ENCODE measurements at regions not wholly inside any gene's neighbourhood (a gene's known extent, or its start where the extent isn't known, plus 50 kb on each side); places are given as distances from the start of the nearest gene placed in this dataset.
A peak's percentile ranks its signal among the peaks of the same experiment; 100 is the strongest.

- DNase-seq (ENCODE audit: low spot score), result no peak
Observed at GRCh38 chr1:98049370-98050135, 128.7 kb upstream of the DPYD start.

GRCh38 chr1:98048751-98049325 is 128.0 kb upstream of the DPYD start:
- Histone ChIP-seq H3K27ac (ENCODE audit: poor library complexity, severe bottlenecking) (no peak overlapping the region), H3K4me3 (ENCODE audit: severe bottlenecking) (no peak overlapping the region), H3K4me1 (ENCODE audit: insufficient read depth, poor library complexity, severe bottlenecking) (peaks cover 5% of the 10 kb centered on the region), H3K9me3 (ENCODE audit: severe bottlenecking) (no peaks in the 10 kb centered on the region), H3K27me3 (ENCODE audit: insufficient read depth, poor library complexity, severe bottlenecking) (peaks cover 23% of the 10 kb centered on the region), H3K36me3 (ENCODE audit: low read depth) (no peaks in the 10 kb centered on the region)
- TF ChIP-seq CTCF (IDR thresholded peaks at IDR 0.05; ENCODE audit: poor library complexity, severe bottlenecking), result no peak
- DNase-seq (ENCODE audit: low spot score) (no peak), ATAC-seq (ENCODE audit: low read depth) (no peak)

More at GRCh38 chr1:98049370-98050135, 128.7 kb upstream of the DPYD start:
- Histone ChIP-seq H3K4me1 (ENCODE audit: insufficient read depth, poor library complexity, severe bottlenecking) (peaks cover 5% of the 10 kb centered on the region), H3K27ac (ENCODE audit: poor library complexity, severe bottlenecking) (no peak overlapping the region), H3K36me3 (ENCODE audit: low read depth) (no peaks in the 10 kb centered on the region), H3K9me3 (ENCODE audit: severe bottlenecking) (no peaks in the 10 kb centered on the region), H3K27me3 (ENCODE audit: insufficient read depth, poor library complexity, severe bottlenecking) (peaks cover 23% of the 10 kb centered on the region), H3K4me3 (ENCODE audit: severe bottlenecking) (no peak overlapping the region)
- TF ChIP-seq CTCF (IDR thresholded peaks at IDR 0.05; ENCODE audit: poor library complexity, severe bottlenecking), result no peak
- ATAC-seq (ENCODE audit: low read depth), result no peak

- H3K9me3 ChIP-seq (ENCODE audit: severe bottlenecking), result no peaks in the 10 kb centered on the region
- H3K4me1 ChIP-seq (ENCODE audit: insufficient read depth, poor library complexity, severe bottlenecking), result peaks cover 5% of the 10 kb centered on the region
- no peak overlapping the region for H3K27ac ChIP-seq (ENCODE audit: poor library complexity, severe bottlenecking)
- no peak overlapping the region for H3K4me3 ChIP-seq (ENCODE audit: severe bottlenecking)
- ATAC-seq (ENCODE audit: low read depth), result peak; percentile 79
- peak; percentile 70 for DNase-seq (ENCODE audit: low spot score)
- H3K27me3 ChIP-seq (ENCODE audit: insufficient read depth, poor library complexity, severe bottlenecking), result peaks cover 23% of the 10 kb centered on the region
- H3K36me3 ChIP-seq (ENCODE audit: low read depth), result no peaks in the 10 kb centered on the region
- no peak for TF ChIP-seq CTCF (IDR thresholded peaks at IDR 0.05; ENCODE audit: poor library complexity, severe bottlenecking)
Observed at GRCh38 chr1:98048244-98048643, 127.4 kb upstream of the DPYD start.

- peaks cover 23% of the 10 kb centered on the region for H3K27me3 ChIP-seq (ENCODE audit: insufficient read depth, poor library complexity, severe bottlenecking)
- no peak for ATAC-seq (ENCODE audit: low read depth)
- TF ChIP-seq CTCF (IDR thresholded peaks at IDR 0.05; ENCODE audit: poor library complexity, severe bottlenecking), result no peak
- no peak overlapping the region for H3K4me3 ChIP-seq (ENCODE audit: severe bottlenecking)
- H3K4me1 ChIP-seq (ENCODE audit: insufficient read depth, poor library complexity, severe bottlenecking), result peaks cover 5% of the 10 kb centered on the region
- H3K9me3 ChIP-seq (ENCODE audit: severe bottlenecking), result no peaks in the 10 kb centered on the region
- H3K36me3 ChIP-seq (ENCODE audit: low read depth), result no peaks in the 10 kb centered on the region
- H3K27ac ChIP-seq (ENCODE audit: poor library complexity, severe bottlenecking), result no peak overlapping the region
- DNase-seq (ENCODE audit: low spot score), result no peak
Observed at GRCh38 chr1:98047171-98047570, 126.3 kb upstream of the DPYD start.

Measured in RWPE2 (cell line).